ENCODE measurements at regions not wholly inside any gene's neighbourhood (a gene's known extent, or its start where the extent isn't known, plus 50 kb on each side); places are given as distances from the start of the nearest gene placed in this dataset.

GRCh38 chr12:112577473-112578329, 159.0 kb downstream of the PTPN11 start:
- H3K9me1 ChIP-seq (ENCODE audit: insufficient read depth, low read length), result no peaks in the 10 kb centered on the region
- no TSS peak for BruUV-seq (replicated peaks)
- no peaks in the 10 kb centered on the region for H3K4me1 ChIP-seq (ENCODE audit: control insufficient read depth, insufficient read depth, low read length)
- ChIA-PET CTCF (no interaction called here), POLR2A (ENCODE audit: unreplicated experiment) (no interaction called here)
- no peak overlapping the region for H3K4me3 ChIP-seq (ENCODE audit: insufficient read depth, low read depth, low read length)
- TF ChIP-seq BHLHE40 (IDR thresholded peaks at IDR 0.05; ENCODE audit: low read depth, low read length), result no peak
- TF ChIP-seq CHD1 (IDR thresholded peaks at IDR 0.05; ENCODE audit: low read depth, low read length), result no peak
- TF ChIP-seq RCOR1 (IDR thresholded peaks at IDR 0.05; ENCODE audit: insufficient replicate concordance, low read length), result no peak
- no peak for TF ChIP-seq SMC3 (IDR thresholded peaks at IDR 0.05; ENCODE audit: low read depth, low read length)
- no peak for TF ChIP-seq RAD21 (IDR thresholded peaks at IDR 0.05; ENCODE audit: low read length)
- TF ChIP-seq FOS (IDR thresholded peaks at IDR 0.05; ENCODE audit: low read depth, low read length), result no peak
- no peak for TF ChIP-seq MXI1 (IDR thresholded peaks at IDR 0.05; ENCODE audit: borderline replicate concordance, low read depth, low read length)
- no peak for TF ChIP-seq CEBPB (IDR thresholded peaks at IDR 0.05; ENCODE audit: low read depth, low read length)
- TF ChIP-seq NFE2L2 (IDR thresholded peaks at IDR 0.05; ENCODE audit: low read depth, low read length), result no peak
- no peak for TF ChIP-seq POLR2A (IDR thresholded peaks at IDR 0.05; ENCODE audit: low read depth, low read length)
- no peak for TF ChIP-seq RFX5 (IDR thresholded peaks at IDR 0.05; ENCODE audit: low read depth, low read length)
- TF ChIP-seq MAZ (IDR thresholded peaks at IDR 0.05; ENCODE audit: borderline replicate concordance, low read depth, low read length), result no peak
- no peak for TF ChIP-seq MAFK (IDR thresholded peaks at IDR 0.05; ENCODE audit: low read depth, low read length)
- TF ChIP-seq ELK1 (IDR thresholded peaks at IDR 0.05; ENCODE audit: borderline replicate concordance, low read depth, low read length), result no peak
- no peak for TF ChIP-seq CTCF (conservative IDR thresholded peaks at IDR 0.05; ENCODE audit: low read depth, low read length)
- TF ChIP-seq USF2 (IDR thresholded peaks at IDR 0.05; ENCODE audit: low read depth, low read length), result no peak
- H4K20me1 ChIP-seq (ENCODE audit: insufficient read depth, low read length), result no peaks in the 10 kb centered on the region
- H4K8ac ChIP-seq (ENCODE audit: low read depth in 2 of 2, low read length in 2 of 2), result no peak overlapping the region
- H4K91ac ChIP-seq (ENCODE audit: insufficient read depth, low read depth, low read length), result no peak overlapping the region
- no peak overlapping the region for H3K18ac ChIP-seq (ENCODE audit: low read depth, low read length)
- intact Hi-C loops (cut with micrococcal nuclease), result no loop called here
- no peak for ATAC-seq (ENCODE audit: low read depth)
- no peaks in the 10 kb centered on the region for H3K79me1 ChIP-seq (ENCODE audit: low read depth in 1 of 2, low read length in 2 of 2)
- no peak overlapping the region for H3K9ac ChIP-seq (ENCODE audit: low read depth, low read length)
- no peak overlapping the region for H3K23ac ChIP-seq (ENCODE audit: low read depth, low read length)
- dilution Hi-C loops (cut with HindIII; ENCODE audit: low sequenced_read_pairs, unreplicated experiment), result no loop called here
- H3K36me3 ChIP-seq (ENCODE audit: control insufficient read depth, insufficient read depth, low read length), result no peaks in the 10 kb centered on the region
- no peak overlapping the region for H2AFZ ChIP-seq (replicated peaks; ENCODE audit: low read length, poor library complexity)
- H2BK5ac ChIP-seq (ENCODE audit: low read depth, low read length, poor library complexity, severe bottlenecking), result no peak overlapping the region
- no peak overlapping the region for H2AK9ac ChIP-seq (replicated peaks; ENCODE audit: low read depth, low read length, poor library complexity)
- no peak overlapping the region for H2BK20ac ChIP-seq (ENCODE audit: low read depth, low read length)
- DNase-seq, result no peak
- in situ Hi-C loops (cut with MboI; ENCODE audit: low sequenced_read_pairs), result no loop called here
- no peak overlapping the region for H3K4ac ChIP-seq (ENCODE audit: low read depth, low read length)
- WGBS, 2 experiments (ENCODE audit: extremely low coverage in 2 of 2, insufficient read length in 1 of 2), result 0% methylated on average over 1 of the region's 4 CpGs; no CpG with 5 or more reads in 1 of the 2 experiments
- H2BK120ac ChIP-seq (ENCODE audit: low read depth, low read length), result no peak overlapping the region
- H3K9me3 ChIP-seq (ENCODE audit: control insufficient read depth, insufficient read depth, low read length), result no peaks in the 10 kb centered on the region
- H4K5ac ChIP-seq (ENCODE audit: low read depth, low read length), result no peak overlapping the region
- no peak overlapping the region for H3K27ac ChIP-seq (ENCODE audit: insufficient read depth, low read length)
- H3K14ac ChIP-seq (replicated peaks; ENCODE audit: low read depth, low read length), result no peak overlapping the region
- no peak overlapping the region for H2AK5ac ChIP-seq (ENCODE audit: low read depth, low read length)
- H3K27me3 ChIP-seq (ENCODE audit: control insufficient read depth, insufficient read depth, low read length), result peaks cover 10% of the 10 kb centered on the region
- no peak overlapping the region for H2BK15ac ChIP-seq (ENCODE audit: low read depth, low read length)
- no peak overlapping the region for H3K4me2 ChIP-seq (ENCODE audit: low read depth, low read length)
- H3K56ac ChIP-seq (ENCODE audit: extremely low read depth, insufficient read depth, low read length), result no peak overlapping the region
